Mammary epithelial cell (primary cell): ENCODE measurements at regions not wholly inside any gene's neighbourhood (a gene's known extent, or its start where the extent isn't known, plus 50 kb on each side); places are given as distances from the start of the nearest gene placed in this dataset.

ENCODE experiments used
- EZH2 ChIP-seq: IDR thresholded peaks from 2 replicates; pipeline ENCODE4 v1.6.1; 2012; ENCODE audit warnings: low read length, inconsistent platforms, borderline replicate concordance
- TF ChIP-seq, protein P1 (sequence below), 2 donors: IDR thresholded peaks in 1 of 2; conservative IDR thresholded peaks in 1 of 2; 2 replicates each; pipeline ENCODE4 v1.5.1; 2011 to 2012; ENCODE audit warnings: inconsistent platforms in 2 of 2, low read length in 2 of 2, mild to moderate bottlenecking in 2 of 2, control low read depth in 1 of 2, low read depth in 1 of 2; ENCODE audit not compliant: insufficient read depth in 1 of 2; ENCODE audit errors: extremely low read depth in 1 of 2

- TF ChIP-seq, protein P1, sequence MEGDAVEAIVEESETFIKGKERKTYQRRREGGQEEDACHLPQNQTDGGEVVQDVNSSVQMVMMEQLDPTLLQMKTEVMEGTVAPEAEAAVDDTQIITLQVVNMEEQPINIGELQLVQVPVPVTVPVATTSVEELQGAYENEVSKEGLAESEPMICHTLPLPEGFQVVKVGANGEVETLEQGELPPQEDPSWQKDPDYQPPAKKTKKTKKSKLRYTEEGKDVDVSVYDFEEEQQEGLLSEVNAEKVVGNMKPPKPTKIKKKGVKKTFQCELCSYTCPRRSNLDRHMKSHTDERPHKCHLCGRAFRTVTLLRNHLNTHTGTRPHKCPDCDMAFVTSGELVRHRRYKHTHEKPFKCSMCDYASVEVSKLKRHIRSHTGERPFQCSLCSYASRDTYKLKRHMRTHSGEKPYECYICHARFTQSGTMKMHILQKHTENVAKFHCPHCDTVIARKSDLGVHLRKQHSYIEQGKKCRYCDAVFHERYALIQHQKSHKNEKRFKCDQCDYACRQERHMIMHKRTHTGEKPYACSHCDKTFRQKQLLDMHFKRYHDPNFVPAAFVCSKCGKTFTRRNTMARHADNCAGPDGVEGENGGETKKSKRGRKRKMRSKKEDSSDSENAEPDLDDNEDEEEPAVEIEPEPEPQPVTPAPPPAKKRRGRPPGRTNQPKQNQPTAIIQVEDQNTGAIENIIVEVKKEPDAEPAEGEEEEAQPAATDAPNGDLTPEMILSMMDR (conservative IDR thresholded peaks at IDR 0.05 in 1 of 2, IDR thresholded peaks at IDR 0.05 in 1 of 2; ENCODE audit: extremely low read depth in 1 of 2, insufficient read depth in 1 of 2, low read depth in 1 of 2, low read length in 2 of 2), result no peak
- TF ChIP-seq EZH2, result no peak
Observed at GRCh38 chr5:110304176-110304575, 422.3 kb downstream of the TMEM232 start.
